ENCODE measurements at regions not wholly inside any gene's neighbourhood (a gene's known extent, or its start where the extent isn't known, plus 50 kb on each side); places are given as distances from the start of the nearest gene placed in this dataset.

DNA sequence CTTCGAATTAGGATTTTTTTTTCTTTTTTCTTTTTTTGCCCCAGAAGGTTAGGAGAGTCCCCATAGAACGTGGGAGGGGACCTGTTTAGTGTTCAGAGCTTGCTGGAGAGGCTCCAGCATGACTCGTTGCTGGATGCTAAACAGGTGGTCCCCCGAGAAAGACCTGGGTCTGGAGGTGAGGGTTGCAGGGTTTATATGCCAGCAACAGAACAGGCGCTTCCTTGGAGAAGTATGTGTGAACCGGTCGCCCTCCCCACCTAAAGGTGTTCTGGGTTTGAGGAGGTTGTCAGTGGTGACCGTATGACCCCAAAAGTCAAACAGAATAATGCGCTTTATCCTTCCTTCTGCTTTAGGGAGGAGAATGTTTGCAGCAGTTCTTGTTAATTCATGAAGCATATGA lies 52.1 kb upstream of the SHOX start:
- Mint-ChIP-seq H3K27me3 (ENCODE audit: unreplicated experiment) (peaks cover 2% of the 10 kb centered on the region), H3K4me1 (ENCODE audit: low read depth, unreplicated experiment) (no peaks in the 10 kb centered on the region), H3K9me3 (ENCODE audit: unreplicated experiment) (peaks cover 2% of the 10 kb centered on the region), H3K27ac (ENCODE audit: unreplicated experiment) (no peak overlapping the region), H3K4me3 (ENCODE audit: unreplicated experiment) (no peak overlapping the region), H3K36me3 (ENCODE audit: unreplicated experiment) (no peaks in the 10 kb centered on the region)
- DNase-seq = no peak
- TF ChIP-seq, protein P1, sequence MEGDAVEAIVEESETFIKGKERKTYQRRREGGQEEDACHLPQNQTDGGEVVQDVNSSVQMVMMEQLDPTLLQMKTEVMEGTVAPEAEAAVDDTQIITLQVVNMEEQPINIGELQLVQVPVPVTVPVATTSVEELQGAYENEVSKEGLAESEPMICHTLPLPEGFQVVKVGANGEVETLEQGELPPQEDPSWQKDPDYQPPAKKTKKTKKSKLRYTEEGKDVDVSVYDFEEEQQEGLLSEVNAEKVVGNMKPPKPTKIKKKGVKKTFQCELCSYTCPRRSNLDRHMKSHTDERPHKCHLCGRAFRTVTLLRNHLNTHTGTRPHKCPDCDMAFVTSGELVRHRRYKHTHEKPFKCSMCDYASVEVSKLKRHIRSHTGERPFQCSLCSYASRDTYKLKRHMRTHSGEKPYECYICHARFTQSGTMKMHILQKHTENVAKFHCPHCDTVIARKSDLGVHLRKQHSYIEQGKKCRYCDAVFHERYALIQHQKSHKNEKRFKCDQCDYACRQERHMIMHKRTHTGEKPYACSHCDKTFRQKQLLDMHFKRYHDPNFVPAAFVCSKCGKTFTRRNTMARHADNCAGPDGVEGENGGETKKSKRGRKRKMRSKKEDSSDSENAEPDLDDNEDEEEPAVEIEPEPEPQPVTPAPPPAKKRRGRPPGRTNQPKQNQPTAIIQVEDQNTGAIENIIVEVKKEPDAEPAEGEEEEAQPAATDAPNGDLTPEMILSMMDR (IDR thresholded peaks at IDR 0.05; ENCODE audit: partially characterized antibody, unreplicated experiment) = no peak

DNA sequence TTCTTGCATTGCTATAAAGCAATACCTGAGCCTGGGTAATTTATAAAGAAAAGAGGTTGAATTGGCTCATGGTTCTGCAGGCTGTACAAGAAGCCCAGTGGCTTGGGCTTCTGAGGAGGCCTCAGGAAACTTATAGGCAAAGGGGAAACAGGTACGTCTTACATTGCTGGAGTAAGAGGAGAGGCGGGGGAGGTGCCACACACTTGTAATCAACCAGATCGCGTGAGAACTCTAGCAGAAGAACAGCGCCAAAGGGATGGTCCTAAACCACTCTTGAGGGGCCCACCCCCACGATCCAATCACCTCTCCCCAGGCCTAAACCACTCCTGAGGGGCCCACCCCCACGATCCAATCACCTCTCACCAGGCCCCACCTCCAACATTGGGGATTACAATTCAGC lies 50.6 kb upstream of the SHOX start:
- Mint-ChIP-seq H3K27ac (ENCODE audit: unreplicated experiment) (no peak overlapping the region), H3K9me3 (ENCODE audit: unreplicated experiment) (peaks cover 2% of the 10 kb centered on the region)

More for the DNA sequence above, 50.6 kb upstream of the SHOX start:
- TF ChIP-seq, protein P1 (IDR thresholded peaks at IDR 0.05; ENCODE audit: partially characterized antibody, unreplicated experiment) = no peak
- no peak for DNase-seq
- Mint-ChIP-seq H3K36me3 (ENCODE audit: unreplicated experiment) (no peaks in the 10 kb centered on the region), H3K4me1 (ENCODE audit: low read depth, unreplicated experiment) (no peaks in the 10 kb centered on the region), H3K27me3 (ENCODE audit: unreplicated experiment) (peaks cover 2% of the 10 kb centered on the region), H3K4me3 (ENCODE audit: unreplicated experiment) (no peak overlapping the region)

All from glutamatergic neuron (in vitro differentiated cells).